ENCODE measurements at regions not wholly inside any gene's neighbourhood (a gene's known extent, or its start where the extent isn't known, plus 50 kb on each side); places are given as distances from the start of the nearest gene placed in this dataset.

- Histone ChIP-seq H3K9ac (ENCODE audit: low read depth, low read length, poor library complexity, severe bottlenecking) (no peak overlapping the region), H4K20me1 (ENCODE audit: insufficient read depth, low read length, poor library complexity, severe bottlenecking) (no peaks in the 10 kb centered on the region), H3K4me3 (ENCODE audit: low read length, poor library complexity, severe bottlenecking) (no peak overlapping the region), H3F3A (ENCODE audit: low read depth) (no peaks in the 10 kb centered on the region), H3K79me2 (ENCODE audit: insufficient read depth, low read length) (no peaks in the 10 kb centered on the region), H3K36me3 (ENCODE audit: insufficient read depth, low read length) (no peaks in the 10 kb centered on the region), H3K4me2 (ENCODE audit: low read depth, low read length, poor library complexity, severe bottlenecking) (no peak overlapping the region), H3K4me1 (ENCODE audit: insufficient read depth, low read length, poor library complexity, severe bottlenecking) (no peaks in the 10 kb centered on the region), H3K9me2 (replicated peaks; ENCODE audit: low read depth, low read length) (no peaks in the 10 kb centered on the region), H3K27me3 (ENCODE audit: insufficient read depth, low read length, poor library complexity, severe bottlenecking) (no peaks in the 10 kb centered on the region), H2AFZ (ENCODE audit: low read length) (no peak overlapping the region), H3K9me3 (ENCODE audit: insufficient read depth, low read depth, low read length) (no peaks in the 10 kb centered on the region)
- TF ChIP-seq CTCF (conservative IDR thresholded peaks at IDR 0.05; ENCODE audit: low read length) (no peak), EZH2phosphoT487 (IDR thresholded peaks at IDR 0.05; ENCODE audit: borderline replicate concordance) (no peak)
These were observed 316.8 kb downstream of the PIK3C3 start for GRCh38 chr18:42271647-42272414.

GRCh38 chr18:42274488-42275137 lies 319.6 kb downstream of the PIK3C3 start:
- Histone ChIP-seq H3K36me3 (ENCODE audit: insufficient read depth, low read length) (no peaks in the 10 kb centered on the region), H3K27me3 (ENCODE audit: insufficient read depth, low read length, poor library complexity, severe bottlenecking) (no peaks in the 10 kb centered on the region), H2AFZ (ENCODE audit: low read length) (no peak overlapping the region), H3K4me1 (ENCODE audit: insufficient read depth, low read length, poor library complexity, severe bottlenecking) (no peaks in the 10 kb centered on the region), H3K4me3 (ENCODE audit: low read length, poor library complexity, severe bottlenecking) (no peak overlapping the region), H3K79me2 (ENCODE audit: insufficient read depth, low read length) (no peaks in the 10 kb centered on the region), H3K9ac (ENCODE audit: low read depth, low read length, poor library complexity, severe bottlenecking) (no peak overlapping the region), H3K9me3 (ENCODE audit: insufficient read depth, low read depth, low read length) (no peaks in the 10 kb centered on the region), H3K4me2 (ENCODE audit: low read depth, low read length, poor library complexity, severe bottlenecking) (no peak overlapping the region), H3K9me2 (replicated peaks; ENCODE audit: low read depth, low read length) (no peaks in the 10 kb centered on the region), H4K20me1 (ENCODE audit: insufficient read depth, low read length, poor library complexity, severe bottlenecking) (no peaks in the 10 kb centered on the region), H3F3A (ENCODE audit: low read depth) (no peaks in the 10 kb centered on the region)
- TF ChIP-seq CTCF (conservative IDR thresholded peaks at IDR 0.05; ENCODE audit: low read length) (peak; percentile 51), EZH2phosphoT487 (IDR thresholded peaks at IDR 0.05; ENCODE audit: borderline replicate concordance) (no peak)

GRCh38 chr18:42275138-42275535 lies 320.1 kb downstream of the PIK3C3 start:
- Histone ChIP-seq H3K4me1 (ENCODE audit: insufficient read depth, low read length, poor library complexity, severe bottlenecking) (no peaks in the 10 kb centered on the region), H4K20me1 (ENCODE audit: insufficient read depth, low read length, poor library complexity, severe bottlenecking) (no peaks in the 10 kb centered on the region), H3K9ac (ENCODE audit: low read depth, low read length, poor library complexity, severe bottlenecking) (no peak overlapping the region), H3K36me3 (ENCODE audit: insufficient read depth, low read length) (no peaks in the 10 kb centered on the region), H2AFZ (ENCODE audit: low read length) (no peak overlapping the region), H3K27me3 (ENCODE audit: insufficient read depth, low read length, poor library complexity, severe bottlenecking) (no peaks in the 10 kb centered on the region), H3K4me3 (ENCODE audit: low read length, poor library complexity, severe bottlenecking) (no peak overlapping the region), H3F3A (ENCODE audit: low read depth) (no peaks in the 10 kb centered on the region), H3K79me2 (ENCODE audit: insufficient read depth, low read length) (no peaks in the 10 kb centered on the region), H3K9me2 (replicated peaks; ENCODE audit: low read depth, low read length) (no peaks in the 10 kb centered on the region), H3K9me3 (ENCODE audit: insufficient read depth, low read depth, low read length) (no peaks in the 10 kb centered on the region), H3K4me2 (ENCODE audit: low read depth, low read length, poor library complexity, severe bottlenecking) (no peak overlapping the region)
- TF ChIP-seq EZH2phosphoT487 (IDR thresholded peaks at IDR 0.05; ENCODE audit: borderline replicate concordance) (no peak), CTCF (conservative IDR thresholded peaks at IDR 0.05; ENCODE audit: low read length) (no peak)
